ENCODE measurements at regions not wholly inside any gene's neighbourhood (a gene's known extent, or its start where the extent isn't known, plus 50 kb on each side); places are given as distances from the start of the nearest gene placed in this dataset.
"Not testable (repeated sequence)": the region's sequence is repeated elsewhere in the genome, so short reads cannot be mapped to it uniquely, and the experiment has no call there.

DNA sequence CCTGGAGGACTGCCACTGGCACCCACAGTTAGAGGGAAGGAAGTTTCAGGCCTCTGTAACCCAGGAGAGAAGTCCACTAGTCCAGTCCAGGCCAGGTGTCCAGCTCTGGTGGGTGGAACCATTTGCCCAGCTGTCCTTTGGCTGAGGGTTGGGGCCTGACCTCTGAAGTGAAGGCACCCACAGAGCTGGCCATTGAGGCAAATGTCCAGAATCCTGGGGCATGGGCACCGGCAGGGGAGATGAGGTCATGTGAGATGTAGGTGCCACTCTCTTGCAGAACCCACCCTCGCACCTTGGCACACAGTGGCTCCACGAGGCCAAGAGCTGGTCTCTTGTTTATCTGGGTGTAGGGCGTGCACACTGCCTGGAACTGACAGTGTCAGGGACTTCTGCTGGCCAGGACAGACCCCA is 162.8 kb downstream of the SMAD6 start:
- DNase-seq (ENCODE audit: low read depth, low spot score), result no peak

DNA sequence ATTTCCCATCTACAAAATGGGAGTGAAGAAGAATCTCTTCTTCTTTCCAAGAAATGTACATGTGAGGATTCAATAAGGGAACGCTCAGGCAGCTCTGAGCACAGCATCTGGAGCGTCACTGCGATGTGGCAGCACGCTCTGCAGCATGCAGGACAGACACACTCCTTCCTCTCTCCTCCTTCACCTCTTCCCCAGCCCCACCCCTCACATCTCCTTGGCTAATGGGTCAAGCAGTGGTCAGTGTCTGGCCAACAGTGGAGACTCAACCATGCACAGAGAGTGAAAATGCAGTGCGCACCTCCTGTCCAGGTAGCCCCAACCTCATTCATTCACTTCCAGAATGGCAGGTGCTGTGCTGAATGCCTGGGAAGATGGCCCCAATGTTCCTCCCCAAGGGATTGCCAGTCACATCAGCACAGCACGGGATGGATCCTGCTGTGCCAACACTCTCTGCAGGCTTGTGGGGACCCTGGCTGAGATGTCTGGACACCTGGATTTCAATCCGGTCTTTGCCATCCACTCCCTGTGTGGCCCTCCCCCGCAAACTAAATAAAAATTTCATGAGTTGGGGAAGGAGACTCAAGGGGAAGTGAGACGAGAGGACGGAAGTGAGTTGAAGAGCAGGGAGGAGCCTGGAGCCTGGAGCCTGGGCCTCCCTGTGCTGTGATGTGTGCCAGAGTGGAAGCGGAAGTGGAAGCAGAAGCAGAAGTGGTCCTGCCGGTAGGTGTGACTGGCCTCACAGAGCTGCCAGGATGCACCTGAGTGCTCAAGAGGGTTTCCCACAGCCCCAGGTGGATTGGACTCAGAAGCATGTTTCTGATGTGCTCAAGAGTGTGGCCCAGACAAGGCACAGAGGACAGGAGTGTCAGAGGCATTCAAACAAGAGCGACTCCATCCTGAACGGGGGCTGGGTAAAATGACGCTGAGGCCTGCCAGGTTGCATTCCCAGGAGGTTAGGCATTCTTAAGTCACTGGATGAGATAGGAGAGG is 163.9 kb downstream of the SMAD6 start:
- DNase-seq (ENCODE audit: low read depth, low spot score), result no peak

DNA sequence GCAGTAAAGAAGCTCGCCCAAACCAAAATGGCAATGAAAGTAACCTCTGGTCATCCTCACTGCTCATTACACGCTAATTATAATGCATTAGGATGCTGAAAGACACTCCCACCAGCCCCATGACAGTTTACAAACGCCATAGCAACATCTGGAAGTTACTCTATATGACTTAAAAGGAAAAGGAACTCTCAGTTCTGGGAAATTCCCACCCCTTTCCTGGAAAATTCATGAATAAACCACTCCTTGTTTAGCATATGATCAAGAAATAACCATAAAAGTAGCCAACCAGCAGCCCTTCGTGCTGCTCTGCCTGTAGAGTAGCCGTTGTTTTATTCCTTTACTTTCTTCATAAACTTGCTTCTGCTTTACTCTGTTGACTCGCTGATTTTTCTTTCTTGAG is 164.6 kb downstream of the SMAD6 start:
- no peak for DNase-seq (ENCODE audit: low read depth, low spot score)

DNA sequence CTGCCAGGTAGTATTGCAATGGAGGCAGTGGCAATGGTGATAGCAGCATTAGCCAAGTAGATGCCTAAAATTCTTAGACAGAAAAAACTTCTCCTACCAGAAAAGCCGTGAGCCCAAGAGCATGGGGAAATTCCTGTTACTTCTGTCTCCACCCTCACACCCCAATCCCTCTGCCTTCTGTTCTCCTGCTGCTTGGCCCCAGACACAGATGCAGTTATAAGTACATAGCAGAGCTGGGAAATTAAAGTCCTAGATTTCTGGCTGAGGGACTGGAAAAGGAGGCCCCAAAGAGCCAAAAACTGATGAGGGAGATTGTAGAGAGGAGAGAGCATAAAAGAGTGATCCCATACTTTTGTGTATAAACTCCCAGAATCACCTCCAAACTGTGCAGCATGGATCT is 166.9 kb downstream of the SMAD6 start:
- DNase-seq (ENCODE audit: low read depth, low spot score), result no peak

DNA sequence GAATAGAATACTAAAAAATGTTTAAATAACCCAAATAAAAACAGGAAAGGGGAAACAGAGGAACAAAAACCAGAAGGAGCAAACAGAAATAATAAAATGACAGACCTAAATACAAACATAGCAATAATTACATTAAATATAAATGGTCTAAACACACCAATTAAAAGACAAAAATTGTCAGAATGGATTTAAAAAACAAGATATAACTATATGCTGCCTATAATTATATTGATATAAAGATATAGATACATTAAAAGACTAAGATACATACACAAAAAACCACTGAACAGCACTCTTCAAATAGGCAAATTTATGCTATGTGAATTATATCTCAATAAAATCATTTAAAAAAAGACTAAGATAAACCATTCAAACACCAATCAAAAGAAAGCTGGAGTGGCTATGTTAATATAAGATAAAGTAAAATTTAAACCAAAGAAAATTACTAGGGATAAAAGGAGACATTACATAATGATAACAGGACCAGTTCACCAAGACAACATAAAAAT is 168.9 kb downstream of the SMAD6 start:
- no peak for DNase-seq (ENCODE audit: low read depth, low spot score)

DNA sequence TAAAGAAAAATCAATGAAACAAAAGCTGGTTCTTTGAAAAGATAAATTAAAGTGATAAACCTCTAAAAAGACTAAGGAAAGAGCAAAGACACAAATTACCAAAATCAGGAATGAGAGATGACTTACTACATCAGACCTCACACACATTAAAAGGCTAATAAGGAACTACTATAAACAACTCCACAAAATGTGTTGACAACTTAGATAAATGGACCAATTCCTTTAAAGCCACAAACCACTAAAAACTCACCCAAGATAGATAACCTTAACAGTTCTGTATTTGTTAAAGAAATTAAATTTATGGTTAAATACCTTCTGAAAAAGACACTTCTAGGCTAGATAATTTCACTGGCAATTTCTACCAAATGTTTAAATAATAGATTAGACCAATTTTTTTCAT is 170.4 kb downstream of the SMAD6 start:
- no peak for DNase-seq (ENCODE audit: low read depth, low spot score)

DNA sequence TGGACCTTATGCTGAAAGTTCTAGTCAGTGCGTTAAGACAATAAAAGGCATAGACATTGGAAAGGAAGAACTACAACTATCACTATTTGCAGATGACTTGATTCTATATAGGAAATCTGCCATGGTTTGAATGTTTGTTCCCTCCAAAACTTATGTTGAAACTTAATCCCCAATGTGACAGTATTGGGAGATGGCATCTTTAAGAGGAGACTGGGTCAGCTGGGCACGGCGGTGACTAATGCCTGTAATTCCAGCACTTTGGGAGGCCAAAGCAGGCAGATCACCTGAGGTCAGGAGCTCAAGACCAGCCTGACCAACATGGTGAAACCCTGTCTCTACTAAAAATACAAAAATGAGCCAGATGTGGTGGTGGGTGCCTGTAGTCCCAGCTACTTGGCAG is 171.3 kb downstream of the SMAD6 start:
- DNase-seq (ENCODE audit: low read depth, low spot score), result not testable (repeated sequence)

DNA sequence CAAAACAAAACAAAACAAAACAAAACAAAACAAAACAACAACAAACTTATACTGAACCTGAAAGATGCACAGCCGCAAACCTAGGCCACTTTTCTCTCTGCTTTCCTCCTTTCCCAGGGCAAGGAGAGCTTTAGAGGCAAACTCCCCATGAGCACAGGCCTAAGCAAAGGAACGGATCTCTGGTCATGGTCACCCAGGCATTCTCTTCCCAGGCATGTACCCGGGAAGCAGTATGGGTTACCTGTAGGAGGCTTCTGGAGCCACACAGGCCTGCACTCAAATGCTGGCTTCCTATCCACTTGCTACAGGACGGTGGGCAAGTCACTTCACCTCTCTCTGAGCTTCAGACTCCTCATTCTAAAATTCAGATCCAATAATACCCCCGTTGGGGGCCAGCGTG is 171.8 kb downstream of the SMAD6 start:
- no peak for DNase-seq (ENCODE audit: low read depth, low spot score)

DNA sequence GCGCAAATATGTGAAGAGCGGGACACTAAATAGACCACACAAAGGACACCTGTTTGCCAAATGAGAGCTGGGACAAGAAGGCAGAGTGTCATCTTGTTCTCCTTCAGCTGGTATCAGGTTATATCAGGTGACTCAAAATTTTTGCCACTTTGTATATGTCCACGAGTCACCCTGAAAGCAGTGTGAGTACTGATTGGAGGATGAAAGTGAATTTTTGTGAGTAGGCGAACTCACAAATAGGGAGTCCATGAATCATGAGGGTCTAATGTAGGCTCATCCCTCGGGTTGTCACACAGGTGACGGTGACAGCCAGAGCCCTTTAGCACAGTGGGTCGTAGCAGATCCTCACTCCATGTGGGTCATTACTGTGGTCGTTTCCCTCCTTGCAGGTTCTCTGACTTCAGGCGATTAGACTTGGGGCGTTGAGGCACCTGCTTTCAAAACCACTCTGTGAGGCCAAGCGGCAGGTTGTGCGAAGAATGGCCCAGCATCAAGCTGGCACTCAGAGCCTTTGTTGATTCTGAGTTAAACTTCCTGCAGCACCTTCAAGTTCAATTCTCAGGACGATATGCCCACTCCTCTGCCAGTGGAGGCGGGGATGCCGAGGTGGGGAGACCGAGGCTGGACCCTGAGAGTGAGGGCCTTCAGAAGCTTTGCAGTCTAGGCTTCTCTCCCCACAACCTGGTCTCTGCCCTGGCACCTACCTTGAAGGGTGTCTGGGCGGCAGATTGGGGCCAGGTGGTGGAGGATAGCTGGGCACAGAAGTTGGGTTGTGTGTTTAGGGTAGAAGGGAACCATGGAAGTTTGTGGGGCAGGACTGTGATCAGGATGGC is 173.8 kb downstream of the SMAD6 start:
- DNase-seq (ENCODE audit: low read depth, low spot score), result no peak

DNA sequence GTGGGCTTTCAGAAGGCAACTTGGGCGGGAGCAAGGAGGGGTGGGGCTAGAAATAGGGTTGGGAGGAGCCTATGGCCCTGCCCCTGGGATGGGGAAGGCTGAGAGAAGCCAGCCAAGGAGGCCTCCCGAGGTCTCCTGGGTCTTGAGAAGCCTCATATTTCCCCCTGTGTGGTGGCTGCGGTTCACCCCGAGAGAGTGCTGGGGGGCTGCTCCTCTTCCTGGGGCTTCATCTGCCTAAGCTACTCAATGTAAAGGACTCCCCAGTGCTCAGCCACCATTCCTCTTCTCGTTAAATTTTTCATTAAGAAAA is 174.3 kb downstream of the SMAD6 start:
- no peak for DNase-seq (ENCODE audit: low read depth, low spot score)

DNA sequence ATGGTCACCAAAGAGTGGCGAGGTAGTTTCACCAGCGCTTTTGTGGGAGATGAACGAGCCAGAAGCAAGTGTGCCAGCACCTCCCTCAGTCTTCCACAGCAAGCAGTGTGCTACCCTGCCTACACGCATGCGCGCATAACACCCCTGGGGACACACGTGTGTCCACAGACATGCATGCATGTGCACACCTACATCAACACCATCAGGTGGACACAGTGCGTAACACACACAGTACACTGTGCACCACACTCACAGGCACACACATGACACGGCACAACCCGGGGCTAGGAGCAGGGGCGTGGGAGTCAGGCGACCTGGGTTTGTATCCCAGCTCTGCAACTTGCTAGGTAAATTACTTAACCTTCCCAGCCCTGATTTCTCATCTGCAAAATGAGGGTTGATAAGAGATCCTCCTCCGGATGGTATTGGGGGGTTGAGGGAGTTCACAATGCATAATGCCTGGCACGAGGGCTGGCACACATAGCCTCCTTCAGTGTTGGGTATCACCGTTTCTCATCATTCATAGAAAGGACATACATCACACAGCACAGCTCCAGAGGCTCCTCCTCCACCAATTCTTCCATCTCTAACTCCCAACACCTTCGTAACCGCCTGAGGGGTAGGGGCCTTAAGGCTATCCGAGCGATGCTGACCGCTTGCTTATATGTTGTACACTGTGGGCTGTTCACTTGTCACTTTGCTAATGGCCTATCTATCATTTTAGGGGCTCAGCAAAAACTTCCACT is 174.9 kb downstream of the SMAD6 start:
- DNase-seq (ENCODE audit: low read depth, low spot score), result no peak

DNA sequence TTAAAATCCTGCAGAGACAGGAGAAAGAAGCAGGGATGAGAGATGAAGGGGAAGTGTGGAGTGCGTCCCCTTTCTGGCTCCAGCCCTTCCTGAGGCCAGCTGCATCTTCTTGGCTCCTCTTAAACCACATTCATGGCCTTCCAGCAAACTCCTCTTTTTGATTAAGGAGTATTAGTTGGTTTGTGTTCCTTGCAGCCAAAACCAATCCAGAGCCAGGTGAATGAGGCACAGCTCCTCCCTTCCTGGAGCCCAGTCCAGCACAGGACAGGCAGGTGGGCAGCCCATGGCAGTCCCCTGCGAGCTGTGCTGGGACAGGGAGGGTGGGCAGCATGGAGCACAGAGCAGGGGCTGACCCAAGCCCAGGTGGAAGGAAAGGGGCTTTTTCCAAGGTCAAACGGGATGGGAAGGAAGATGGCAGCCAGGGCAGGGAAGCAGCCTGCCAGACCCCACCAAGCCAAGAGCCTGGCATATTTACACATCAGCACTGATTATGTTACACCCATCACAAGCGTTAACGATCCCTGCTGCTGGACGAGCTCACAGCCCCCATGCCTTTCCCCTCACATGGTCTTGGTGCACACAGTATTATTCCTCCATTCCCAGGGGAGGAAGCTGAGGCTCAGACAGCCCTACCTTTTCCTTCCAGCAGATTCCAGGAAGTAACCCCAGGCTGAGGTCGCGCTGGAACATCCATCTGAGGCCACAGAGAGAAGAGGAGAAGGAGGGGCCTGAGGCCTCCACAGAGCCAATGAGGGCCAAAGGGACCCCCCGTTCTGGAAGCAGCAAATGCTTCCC is 175.6 kb downstream of the SMAD6 start:
- no peak for DNase-seq (ENCODE audit: low read depth, low spot score)

DNA sequence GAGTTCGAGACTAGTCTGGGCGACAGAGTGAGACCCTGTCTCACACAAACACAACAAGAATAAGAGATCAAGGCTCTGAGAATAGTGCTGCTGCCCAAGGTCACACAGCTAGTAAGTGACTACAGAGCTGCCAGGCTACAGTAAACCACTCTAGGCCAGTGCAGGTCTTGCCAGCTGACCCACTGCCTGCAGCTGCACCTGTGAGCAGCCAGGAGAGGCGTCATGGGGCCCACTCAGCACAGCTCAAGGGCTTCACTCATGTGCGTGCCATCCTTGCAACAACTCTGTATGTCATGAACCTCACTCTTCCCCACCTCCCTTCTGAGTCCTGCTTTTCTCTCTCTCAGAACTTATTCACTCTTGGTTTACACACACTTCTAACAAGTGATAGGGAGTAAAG is 176.7 kb downstream of the SMAD6 start:
- DNase-seq (ENCODE audit: low read depth, low spot score), result no peak

DNA sequence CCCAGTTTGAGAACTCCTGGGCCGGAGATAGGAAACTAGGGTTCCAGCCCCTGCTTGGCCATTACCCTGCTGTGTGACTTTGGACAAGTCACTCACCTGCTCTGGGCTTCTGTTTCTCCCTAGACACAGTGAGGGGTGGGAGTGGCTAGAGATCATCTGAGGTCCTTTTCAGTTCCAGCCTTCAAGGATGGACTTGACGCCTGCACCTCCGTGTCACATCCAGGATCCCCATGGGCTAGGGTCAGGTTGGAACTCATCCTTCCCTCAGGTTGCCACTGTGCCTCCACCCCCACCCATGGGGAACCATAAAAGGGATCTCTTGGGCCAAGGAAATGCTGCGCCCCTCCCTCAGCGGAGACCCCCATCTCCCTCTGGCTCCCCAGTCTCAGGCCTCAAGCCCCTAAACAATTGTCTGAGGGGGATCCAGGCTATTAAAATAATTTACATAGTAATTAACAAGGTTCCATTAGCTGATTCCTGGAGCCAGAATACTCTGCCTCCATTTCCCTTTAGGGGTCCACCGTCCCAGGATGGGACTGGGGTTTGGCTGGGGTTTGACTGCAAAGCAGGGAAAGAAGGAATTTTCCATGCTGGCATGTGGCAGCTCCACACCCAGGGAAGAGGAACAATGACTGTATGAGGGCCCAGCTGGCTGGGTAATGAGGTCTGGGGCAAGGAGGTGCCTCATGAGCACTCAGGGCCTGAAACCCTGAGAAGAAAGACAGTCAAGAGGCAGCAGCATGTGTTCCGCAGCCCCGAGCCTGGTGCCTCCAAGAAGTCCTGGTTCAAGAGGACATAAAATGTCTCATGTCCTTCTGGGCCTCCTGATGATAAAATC is 177.7 kb downstream of the SMAD6 start:
- no peak for DNase-seq (ENCODE audit: low read depth, low spot score)

DNA sequence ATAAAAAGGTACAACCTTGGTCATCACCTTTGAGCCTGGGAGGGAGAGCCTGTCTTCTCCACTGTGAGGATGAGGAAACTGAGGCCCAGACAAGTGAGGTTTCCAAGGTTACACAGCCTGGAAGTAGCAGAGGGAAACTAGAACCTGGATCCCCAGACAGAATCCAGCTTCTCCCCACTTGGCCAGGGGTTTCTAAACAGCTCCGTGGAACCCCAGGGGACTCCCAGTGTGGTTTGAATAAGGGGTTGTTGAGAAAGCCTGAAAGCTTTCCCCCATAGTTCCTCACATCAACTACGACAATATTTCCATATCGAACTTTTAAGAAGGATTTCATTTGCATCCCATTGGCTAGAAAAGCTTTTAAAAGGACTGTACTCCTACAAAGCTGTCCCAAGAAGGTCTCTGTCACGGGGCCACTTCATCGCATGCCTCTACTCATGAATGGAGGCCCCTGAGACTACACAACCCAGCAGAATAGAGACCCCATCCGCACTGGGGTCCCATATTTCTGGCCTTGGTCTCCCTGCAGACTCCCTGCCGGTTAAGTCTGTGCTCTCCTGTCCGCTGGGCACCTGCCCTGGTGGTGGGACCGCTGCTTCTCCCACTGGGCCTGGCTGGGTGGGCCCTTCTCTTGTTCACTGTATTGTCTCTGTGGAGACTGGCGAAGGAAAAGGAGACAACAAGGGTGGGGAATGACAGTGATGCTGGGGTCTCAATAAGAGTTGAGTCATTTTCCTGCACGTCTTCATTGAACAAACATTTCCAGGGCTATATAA is 178.5 kb downstream of the SMAD6 start:
- DNase-seq (ENCODE audit: low read depth, low spot score), result no peak

DNA sequence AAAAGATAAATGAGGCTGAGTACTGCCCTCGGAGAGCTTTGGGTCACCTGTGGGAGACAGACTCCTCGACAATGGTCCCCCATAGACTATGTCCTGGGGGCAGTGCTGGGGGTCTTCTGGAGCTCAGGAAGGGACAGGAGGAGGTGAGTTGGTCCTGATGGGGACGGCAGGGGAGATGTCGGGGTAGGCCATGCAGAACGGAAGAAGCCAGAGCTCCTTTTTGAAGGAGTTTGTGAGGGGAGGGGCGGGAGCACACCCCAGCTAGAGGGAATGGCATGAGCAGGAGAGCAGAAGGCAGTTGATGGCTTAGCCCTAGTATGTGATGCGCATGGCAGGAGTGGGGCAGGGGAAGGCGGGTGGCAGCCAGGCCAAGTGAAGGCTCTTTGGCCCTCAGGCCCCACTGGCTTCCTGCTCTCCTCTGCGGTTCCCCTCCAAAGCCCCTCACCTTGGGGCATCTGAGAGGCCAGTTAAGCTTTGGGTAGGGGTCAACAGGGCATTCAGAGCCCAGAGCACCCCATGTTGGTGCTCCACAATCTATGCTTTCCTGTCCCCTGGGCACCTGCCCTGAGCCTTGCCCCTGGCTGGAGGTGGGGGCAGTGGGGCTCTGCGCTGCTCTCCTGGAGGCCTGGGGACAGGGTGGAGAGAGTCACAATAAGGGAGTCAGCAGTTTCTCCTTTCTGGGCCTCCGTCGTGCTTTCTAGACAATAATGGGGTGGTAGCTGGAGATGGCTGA is 179.3 kb downstream of the SMAD6 start:
- no peak for DNase-seq (ENCODE audit: low read depth, low spot score)

DNA sequence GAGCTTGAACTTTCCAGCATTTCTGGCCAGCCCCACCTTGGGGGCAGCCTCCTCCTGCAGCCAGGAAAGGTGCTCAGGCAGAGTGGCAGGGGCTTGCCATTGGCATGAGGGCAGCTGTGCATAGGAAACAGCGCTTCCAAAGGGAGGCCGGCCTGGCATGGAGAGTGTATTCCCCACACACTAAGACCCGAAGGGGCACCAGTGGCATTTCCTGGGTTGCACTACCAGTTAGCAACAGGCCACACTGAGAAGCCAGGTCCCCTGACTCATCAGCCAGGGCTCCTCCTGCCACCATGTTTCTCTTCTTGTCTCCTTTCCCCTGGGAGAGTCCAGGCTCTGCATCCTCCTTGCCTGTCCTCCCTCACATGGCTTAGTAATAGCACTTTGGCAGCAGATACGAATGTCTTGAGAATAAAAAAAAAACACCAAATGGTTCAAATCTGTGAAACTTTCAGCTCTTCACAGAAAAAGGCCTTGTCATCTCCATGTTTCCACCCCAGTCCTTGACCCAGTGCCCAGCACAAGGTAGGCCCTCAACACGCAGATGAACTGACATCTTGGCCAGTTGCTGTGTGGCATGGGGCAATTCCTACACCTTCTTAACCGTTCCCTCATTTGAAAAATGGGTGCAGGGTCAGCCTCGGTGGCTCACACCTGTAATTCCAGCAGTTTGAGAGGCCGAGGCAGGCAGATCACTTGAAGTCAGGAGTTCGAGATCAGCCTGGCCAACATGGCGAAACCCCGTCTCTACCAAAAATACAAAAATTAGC is 180.4 kb downstream of the SMAD6 start:
- no peak for DNase-seq (ENCODE audit: low read depth, low spot score)

Measured in smooth muscle cell of the brain vasculature (primary cell).